Uterus (tissue), 3 donors: ENCODE measurements at regions not wholly inside any gene's neighbourhood (a gene's known extent, or its start where the extent isn't known, plus 50 kb on each side); places are given as distances from the start of the nearest gene placed in this dataset.

Experiments
- DNase-seq, 2 donors: peaks; one replicate each; pipeline ENCODE4 v3.0.0-alpha.2; 2019 to 2020
- H3K27ac ChIP-seq, 2 donors: fragments of 200-600 bp; sonication (generic); 1 replicate in 1 of 2; 2 replicates in 1 of 2; pipeline ENCODE4 v1.5.1; 2016 to 2018
- H3K27me3 ChIP-seq, 2 donors: fragments of 200-600 bp; sonication (generic); one replicate each; pipeline ENCODE4 v1.5.1; 2018 to 2019; ENCODE audit warnings: control low read depth in 1 of 2
- H3K36me3 ChIP-seq, 2 donors: fragments of 200-600 bp; sonication (generic); one replicate each; pipeline ENCODE4 v1.5.1; 2019; ENCODE audit warnings: control low read depth in 1 of 2
- H3K4me1 ChIP-seq, 2 donors: fragments of 200-600 bp; sonication (generic); one replicate each; pipeline ENCODE4 v1.5.1; 2018 to 2019; ENCODE audit warnings: control low read depth in 1 of 2
- H3K4me3 ChIP-seq, 2 donors: fragments of 200-600 bp; sonication (generic); 1 replicate in 1 of 2; 2 replicates in 1 of 2; pipeline ENCODE4 v1.5.1; 2018 to 2019; ENCODE audit warnings: mild to moderate bottlenecking in 1 of 2
- H3K9me3 ChIP-seq, 2 donors: fragments of 200-600 bp; sonication (generic); one replicate each; pipeline ENCODE4 v1.5.1; 2019; ENCODE audit warnings: control low read depth in 1 of 2
- CTCF ChIP-seq, 4 experiments: fragments of 200-600 bp in 2 of 4; fragments of 450-650 bp in 2 of 4; sonication (generic) in 2 of 4; IDR thresholded peaks; one replicate each; pipeline ENCODE4 v1.5.1; 2016 to 2019; ENCODE audit warnings: antibody characterized with exemption in 4 of 4, mild to moderate bottlenecking in 2 of 4, moderate library complexity in 1 of 4
- POLR2A ChIP-seq, 2 donors: fragments of 450-650 bp; IDR thresholded peaks; one replicate each; pipeline ENCODE4 v1.6.1; 2016; ENCODE audit warnings: antibody characterized with exemption in 2 of 2, mild to moderate bottlenecking in 1 of 2, moderate library complexity in 1 of 2
- intact Hi-C: fragments of 100-400 bp; cut with DNase I; formaldehyde crosslinking; loops from one replicate; pipeline ENCODE4 v1.15.1; 2023; ENCODE audit warnings: low total_unique reads
- donor health status: DM: yes; HTN: yes; CAD: no.

- Histone ChIP-seq H3K27ac (no peak overlapping the region), H3K4me3 (no peak overlapping the region), H3K4me1 (no peaks in the 10 kb centered on the region), H3K36me3 (no peaks in the 10 kb centered on the region), H3K9me3 (no peaks in the 10 kb centered on the region), H3K27me3 (no peaks in the 10 kb centered on the region)
- intact Hi-C loops: no loop called here
- no peak for DNase-seq
- TF ChIP-seq POLR2A (IDR thresholded peaks at IDR 0.05): no peak
- TF ChIP-seq CTCF (IDR thresholded peaks at IDR 0.05): no peak
Measured at GRCh38 chr7:68438811-68439210, 1159.5 kb upstream of the AUTS2 start.

- no peaks in the 10 kb centered on the region for H3K4me1 ChIP-seq
- H3K9me3 ChIP-seq: no peaks in the 10 kb centered on the region
- H3K27ac ChIP-seq: no peak overlapping the region
- intact Hi-C loops: no loop called here
- no peaks in the 10 kb centered on the region for H3K27me3 ChIP-seq
- no peaks in the 10 kb centered on the region for H3K36me3 ChIP-seq
- no peak for DNase-seq
- no peak for TF ChIP-seq POLR2A (IDR thresholded peaks at IDR 0.05)
- no peak for TF ChIP-seq CTCF (IDR thresholded peaks at IDR 0.05)
- no peak overlapping the region for H3K4me3 ChIP-seq
Measured at GRCh38 chr7:68439897-68440296, 1158.4 kb upstream of the AUTS2 start.

- no peak for TF ChIP-seq POLR2A (IDR thresholded peaks at IDR 0.05)
- no peak for TF ChIP-seq CTCF (IDR thresholded peaks at IDR 0.05)
- no peaks in the 10 kb centered on the region for H3K27me3 ChIP-seq
- no peaks in the 10 kb centered on the region for H3K4me1 ChIP-seq
Measured at GRCh38 chr7:68440866-68441265, 1157.4 kb upstream of the AUTS2 start.

GRCh38 chr7:68441645-68442044, 1156.6 kb upstream of the AUTS2 start:
- no peak for TF ChIP-seq CTCF (IDR thresholded peaks at IDR 0.05)
- TF ChIP-seq POLR2A (IDR thresholded peaks at IDR 0.05): no peak
- Histone ChIP-seq H3K27ac (no peak overlapping the region), H3K4me1 (no peaks in the 10 kb centered on the region), H3K27me3 (no peaks in the 10 kb centered on the region), H3K4me3 (no peak overlapping the region), H3K36me3 (no peaks in the 10 kb centered on the region), H3K9me3 (no peaks in the 10 kb centered on the region)
- intact Hi-C loops: no loop called here
- no peak for DNase-seq

More at GRCh38 chr7:68440866-68441265, 1157.4 kb upstream of the AUTS2 start:
- H3K4me3 ChIP-seq: no peak overlapping the region
- H3K36me3 ChIP-seq: no peaks in the 10 kb centered on the region
- intact Hi-C loops: no loop called here
- no peaks in the 10 kb centered on the region for H3K9me3 ChIP-seq
- H3K27ac ChIP-seq: no peak overlapping the region
- no peak for DNase-seq

GRCh38 chr7:68442931-68443631, 1155.2 kb upstream of the AUTS2 start:
- intact Hi-C loops: no loop called here
- Histone ChIP-seq H3K9me3 (no peaks in the 10 kb centered on the region), H3K27ac (no peak overlapping the region), H3K36me3 (no peaks in the 10 kb centered on the region), H3K4me3 (no peak overlapping the region), H3K27me3 (no peaks in the 10 kb centered on the region), H3K4me1 (no peaks in the 10 kb centered on the region)
- no peak for DNase-seq
- TF ChIP-seq CTCF (IDR thresholded peaks at IDR 0.05) (no peak), POLR2A (IDR thresholded peaks at IDR 0.05) (no peak)
